Peyer's patch (tissue), 4 donors: ENCODE measurements at regions not wholly inside any gene's neighbourhood (a gene's known extent, or its start where the extent isn't known, plus 50 kb on each side); places are given as distances from the start of the nearest gene placed in this dataset.
"Not testable (repeated sequence)": the region's sequence is repeated elsewhere in the genome, so short reads cannot be mapped to it uniquely, and the experiment has no call there.

Experiments
- DNase-seq, 3 donors: peaks; one replicate each; pipeline ENCODE4 v3.0.0-alpha.2; 2017 to 2019
- H3K27ac ChIP-seq, 4 donors: fragments of 200-600 bp; sonication (generic); one replicate each; pipeline ENCODE4 v1.5.1; 2016 to 2019
- H3K27me3 ChIP-seq, 2 donors: fragments of 200-600 bp; sonication (generic); one replicate each; pipeline ENCODE4 v1.5.1; 2019
- H3K36me3 ChIP-seq, 3 donors: fragments of 200-600 bp; sonication (generic); one replicate each; pipeline ENCODE4 v1.5.1; 2016 to 2019
- H3K4me1 ChIP-seq, 4 donors: fragments of 200-600 bp; sonication (generic); one replicate each; pipeline ENCODE4 v1.5.1; 2016 to 2019
- H3K4me3 ChIP-seq, 4 donors: fragments of 200-600 bp; sonication (generic); 1 replicate in 3 of 4; 2 replicates in 1 of 4; pipeline ENCODE4 v1.5.1; 2016 to 2019; ENCODE audit warnings: mild to moderate bottlenecking in 1 of 4
- H3K9me3 ChIP-seq, 4 donors: fragments of 200-600 bp; sonication (generic); one replicate each; pipeline ENCODE4 v1.5.1; 2016 to 2019; ENCODE audit warnings: mild to moderate bottlenecking in 1 of 4
- CTCF ChIP-seq, 6 experiments: fragments of 450-650 bp in 4 of 6; fragments of 200-600 bp in 2 of 6; sonication (generic) in 1 of 6; IDR thresholded peaks; one replicate each; pipeline ENCODE4 v1.5.1; 2017 to 2019; ENCODE audit warnings: antibody characterized with exemption in 6 of 6, mild to moderate bottlenecking in 3 of 6, moderate library complexity in 1 of 6
- POLR2A ChIP-seq, 2 donors: fragments of 450-650 bp; IDR thresholded peaks; one replicate each; pipeline ENCODE4 v1.5.1; 2017; ENCODE audit warnings: antibody characterized with exemption in 2 of 2, mild to moderate bottlenecking in 2 of 2, moderate library complexity in 2 of 2

- peak in 1 of 3 donors; percentile 31 for DNase-seq
- no peak overlapping the region for H3K4me3 ChIP-seq
- no peaks in the 10 kb centered on the region for H3K9me3 ChIP-seq
- H3K36me3 ChIP-seq = no peaks in the 10 kb centered on the region
- peak overlapping the region in 2 of 4 donors; percentile 3 to 72 for H3K27ac ChIP-seq
- no peak for TF ChIP-seq POLR2A (IDR thresholded peaks at IDR 0.05)
- H3K27me3 ChIP-seq = no peaks in the 10 kb centered on the region
- no peaks in the 10 kb centered on the region for H3K4me1 ChIP-seq
Observed at GRCh38 chr1:818618-819291, 105.0 kb upstream of the SAMD11 start.

- H3K27ac ChIP-seq = no peak overlapping the region
- H3K4me3 ChIP-seq = no peak overlapping the region
- peak in 1 of 3 donors; percentile 21 for DNase-seq
- TF ChIP-seq CTCF (IDR thresholded peaks at IDR 0.05) (no peak), POLR2A (IDR thresholded peaks at IDR 0.05) (no peak)
- H3K4me1 ChIP-seq = peaks cover 0 to 9% (median 0%) of the 10 kb centered on the region in 4 donors
- no peaks in the 10 kb centered on the region for H3K36me3 ChIP-seq
- H3K27me3 ChIP-seq = no peaks in the 10 kb centered on the region
- H3K9me3 ChIP-seq = no peaks in the 10 kb centered on the region
Observed at GRCh38 chr1:820962-821361, 102.8 kb upstream of the SAMD11 start.

- Histone ChIP-seq H3K27ac (peak overlapping the region; percentile 87 to 95 (median 90)), H3K4me1 (peaks cover 0 to 10% (median 0%) of the 10 kb centered on the region in 4 donors), H3K4me3 (peak overlapping the region; percentile 70 to 76 (median 72))
- not testable (repeated sequence) for H3K9me3 ChIP-seq, DNase-seq, H3K27me3 ChIP-seq, H3K36me3 ChIP-seq
Observed at GRCh38 chr1:826808-827207, 96.9 kb upstream of the SAMD11 start.

- peak; percentile 60 to 71 for TF ChIP-seq POLR2A (IDR thresholded peaks at IDR 0.05)
- H3K27me3 ChIP-seq, H3K36me3 ChIP-seq, H3K9me3 ChIP-seq: not testable (repeated sequence)
- DNase-seq = peak; percentile 97 to 98 (median 98)
- H3K27ac ChIP-seq = peak overlapping the region; percentile 87 to 95 (median 90)
- peaks cover 0 to 10% (median 0%) of the 10 kb centered on the region in 4 donors for H3K4me1 ChIP-seq
- peak overlapping the region; percentile 70 to 76 (median 72) for H3K4me3 ChIP-seq
Observed at GRCh38 chr1:827211-828063, 96.3 kb upstream of the SAMD11 start.

GRCh38 chr1:829324-829723 lies 94.4 kb upstream of the SAMD11 start:
- H3K36me3 ChIP-seq, H3K4me3 ChIP-seq, DNase-seq, H3K9me3 ChIP-seq, H3K27ac ChIP-seq, H3K27me3 ChIP-seq: not testable (repeated sequence)
- H3K4me1 ChIP-seq = peaks cover 0 to 10% (median 0%) of the 10 kb centered on the region in 4 donors

GRCh38 chr1:829932-830331 lies 93.8 kb upstream of the SAMD11 start:
- H3K27ac ChIP-seq, H3K27me3 ChIP-seq, H3K9me3 ChIP-seq, H3K4me3 ChIP-seq, H3K36me3 ChIP-seq, DNase-seq: not testable (repeated sequence)
- H3K4me1 ChIP-seq = peaks cover 0 to 10% (median 0%) of the 10 kb centered on the region in 4 donors

GRCh38 chr1:830750-831149 lies 93.0 kb upstream of the SAMD11 start:
- H3K27ac ChIP-seq, DNase-seq, H3K9me3 ChIP-seq, H3K4me3 ChIP-seq, H3K4me1 ChIP-seq, H3K36me3 ChIP-seq, H3K27me3 ChIP-seq: not testable (repeated sequence)

GRCh38 chr1:831522-831921 lies 92.2 kb upstream of the SAMD11 start:
- no peaks in the 10 kb centered on the region for H3K9me3 ChIP-seq
- no peak overlapping the region for H3K27ac ChIP-seq
- H3K4me3 ChIP-seq = no peak overlapping the region
- H3K4me1 ChIP-seq = no peaks in the 10 kb centered on the region
- TF ChIP-seq POLR2A (IDR thresholded peaks at IDR 0.05) (no peak), CTCF (IDR thresholded peaks at IDR 0.05) (no peak)
- no peak for DNase-seq
- H3K27me3 ChIP-seq = no peaks in the 10 kb centered on the region
- H3K36me3 ChIP-seq = no peaks in the 10 kb centered on the region
